ENCODE measurements at regions not wholly inside any gene's neighbourhood (a gene's known extent, or its start where the extent isn't known, plus 50 kb on each side); places are given as distances from the start of the nearest gene placed in this dataset.

DNA sequence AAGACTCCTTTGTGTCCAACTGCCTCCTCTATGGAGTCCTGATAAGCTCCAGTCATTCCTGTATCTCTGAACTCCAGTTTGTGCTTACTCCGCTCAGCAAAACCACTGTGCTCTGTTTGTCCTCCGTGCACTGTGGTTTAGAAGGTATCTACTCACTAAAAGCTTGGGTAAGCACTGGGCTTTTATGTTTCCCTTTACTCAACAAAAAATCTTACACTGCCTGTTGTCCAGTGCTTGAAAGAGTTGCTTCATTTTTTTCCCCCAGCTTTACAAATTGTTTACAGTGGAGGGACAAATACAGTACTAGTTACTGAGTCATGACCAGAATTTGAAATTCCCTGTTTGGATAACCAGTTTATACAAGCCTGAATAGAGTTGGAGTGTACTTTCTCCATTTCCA is 545.3 kb upstream of the FAT1 start:
- no peak overlapping the region for H3K27ac ChIP-seq (ENCODE audit: low read depth, low read length)
- no peaks in the 10 kb centered on the region for H4K20me1 ChIP-seq (replicated peaks in 1 of 2; ENCODE audit: control insufficient read depth in 1 of 2, insufficient read depth in 2 of 2, low read length in 2 of 2)
- no peak overlapping the region for H3K4me3 ChIP-seq (ENCODE audit: extremely low read depth in 1 of 4, insufficient read depth in 2 of 4, low read depth in 3 of 4, low read length in 4 of 4)
- H3K9ac ChIP-seq (replicated peaks in 1 of 4; ENCODE audit: extremely low read depth in 1 of 4, low read depth in 3 of 4, low read length in 3 of 4): no peak overlapping the region
- ChIA-PET POLR2A (ENCODE audit: partially characterized antibody) (no interaction called here), CTCF (ENCODE audit: partially characterized antibody) (no interaction called here)
- H3K27me3 ChIP-seq (replicated peaks in 1 of 4; ENCODE audit: control insufficient read depth in 3 of 4, extremely low read depth in 1 of 4, insufficient read depth in 3 of 4, low read length in 3 of 4): no peaks in the 10 kb centered on the region
- H3K14ac ChIP-seq (ENCODE audit: insufficient read length): no peak overlapping the region
- H4K91ac ChIP-seq (replicated peaks; ENCODE audit: insufficient read length, low read length): no peak overlapping the region
- no peak overlapping the region for H2BK12ac ChIP-seq (ENCODE audit: low read depth, low read length)
- no peak overlapping the region for H3K23ac ChIP-seq (ENCODE audit: insufficient read length)
- no peaks in the 10 kb centered on the region; the same call in 1 of the 2 replicates for H3K23me2 ChIP-seq (ENCODE audit: low read depth, low read length)
- no peaks in the 10 kb centered on the region for H3K36me3 ChIP-seq (ENCODE audit: control insufficient read depth in 2 of 4, insufficient read depth in 4 of 4, low read length in 3 of 4)
- no peak overlapping the region for H2BK5ac ChIP-seq (ENCODE audit: low read depth, low read length)
- no peak overlapping the region for H2AK5ac ChIP-seq (ENCODE audit: low read depth, low read length)
- H3K4me1 ChIP-seq (replicated peaks in 1 of 4; ENCODE audit: control insufficient read depth in 3 of 4, insufficient read depth in 4 of 4, low read length in 3 of 4): no peaks in the 10 kb centered on the region
- H2BK15ac ChIP-seq (ENCODE audit: low read length): no peak overlapping the region
- H4K8ac ChIP-seq (ENCODE audit: extremely low read depth, insufficient read depth, low read length): no peak overlapping the region
- H2AFZ ChIP-seq (ENCODE audit: low read length): no peak overlapping the region
- H2BK120ac ChIP-seq (replicated peaks; ENCODE audit: low read depth, low read length): no peak overlapping the region
- H3K56ac ChIP-seq (replicated peaks; ENCODE audit: insufficient read length, low read depth, low read length): no peak overlapping the region
- H2BK20ac ChIP-seq (ENCODE audit: low read length): no peak overlapping the region
- FAIRE-seq: no peak
- H4K5ac ChIP-seq (ENCODE audit: insufficient read length, low read depth, low read length): no peak overlapping the region
- H3K4me2 ChIP-seq (ENCODE audit: insufficient read depth in 1 of 2, low read depth in 2 of 2, low read length in 2 of 2): no peak overlapping the region
- H3K4ac ChIP-seq (replicated peaks; ENCODE audit: insufficient read length, low read depth, low read length): no peak overlapping the region
- no peak for DNase-seq (ENCODE audit: low read depth in 1 of 2, low spot score in 2 of 2)
- H3K79me1 ChIP-seq (ENCODE audit: low read depth, low read length): no peaks in the 10 kb centered on the region
- WGBS, 2 experiments (ENCODE audit: extremely low coverage in 1 of 2, insufficient coverage in 1 of 2, insufficient read length in 1 of 2, insufficient replicate concordance in 2 of 2, low coverage in 1 of 2, low lambda C conversion rate in 2 of 2, missing lambda C conversion rate in 1 of 2): 50% methylated on average over 2 of the region's 2 CpGs; no CpG with 5 or more reads in 1 of the 2 experiments
- H3K18ac ChIP-seq (ENCODE audit: extremely low read depth, low read length): no peak overlapping the region
- no peaks in the 10 kb centered on the region for H3K79me2 ChIP-seq (ENCODE audit: control insufficient read depth in 1 of 2, insufficient read depth in 2 of 2, low read length in 2 of 2)
- no peaks in the 10 kb centered on the region for H3K9me3 ChIP-seq (ENCODE audit: insufficient read depth in 2 of 2, low read depth in 1 of 2, low read length in 1 of 2)
- TF ChIP-seq, protein P1, sequence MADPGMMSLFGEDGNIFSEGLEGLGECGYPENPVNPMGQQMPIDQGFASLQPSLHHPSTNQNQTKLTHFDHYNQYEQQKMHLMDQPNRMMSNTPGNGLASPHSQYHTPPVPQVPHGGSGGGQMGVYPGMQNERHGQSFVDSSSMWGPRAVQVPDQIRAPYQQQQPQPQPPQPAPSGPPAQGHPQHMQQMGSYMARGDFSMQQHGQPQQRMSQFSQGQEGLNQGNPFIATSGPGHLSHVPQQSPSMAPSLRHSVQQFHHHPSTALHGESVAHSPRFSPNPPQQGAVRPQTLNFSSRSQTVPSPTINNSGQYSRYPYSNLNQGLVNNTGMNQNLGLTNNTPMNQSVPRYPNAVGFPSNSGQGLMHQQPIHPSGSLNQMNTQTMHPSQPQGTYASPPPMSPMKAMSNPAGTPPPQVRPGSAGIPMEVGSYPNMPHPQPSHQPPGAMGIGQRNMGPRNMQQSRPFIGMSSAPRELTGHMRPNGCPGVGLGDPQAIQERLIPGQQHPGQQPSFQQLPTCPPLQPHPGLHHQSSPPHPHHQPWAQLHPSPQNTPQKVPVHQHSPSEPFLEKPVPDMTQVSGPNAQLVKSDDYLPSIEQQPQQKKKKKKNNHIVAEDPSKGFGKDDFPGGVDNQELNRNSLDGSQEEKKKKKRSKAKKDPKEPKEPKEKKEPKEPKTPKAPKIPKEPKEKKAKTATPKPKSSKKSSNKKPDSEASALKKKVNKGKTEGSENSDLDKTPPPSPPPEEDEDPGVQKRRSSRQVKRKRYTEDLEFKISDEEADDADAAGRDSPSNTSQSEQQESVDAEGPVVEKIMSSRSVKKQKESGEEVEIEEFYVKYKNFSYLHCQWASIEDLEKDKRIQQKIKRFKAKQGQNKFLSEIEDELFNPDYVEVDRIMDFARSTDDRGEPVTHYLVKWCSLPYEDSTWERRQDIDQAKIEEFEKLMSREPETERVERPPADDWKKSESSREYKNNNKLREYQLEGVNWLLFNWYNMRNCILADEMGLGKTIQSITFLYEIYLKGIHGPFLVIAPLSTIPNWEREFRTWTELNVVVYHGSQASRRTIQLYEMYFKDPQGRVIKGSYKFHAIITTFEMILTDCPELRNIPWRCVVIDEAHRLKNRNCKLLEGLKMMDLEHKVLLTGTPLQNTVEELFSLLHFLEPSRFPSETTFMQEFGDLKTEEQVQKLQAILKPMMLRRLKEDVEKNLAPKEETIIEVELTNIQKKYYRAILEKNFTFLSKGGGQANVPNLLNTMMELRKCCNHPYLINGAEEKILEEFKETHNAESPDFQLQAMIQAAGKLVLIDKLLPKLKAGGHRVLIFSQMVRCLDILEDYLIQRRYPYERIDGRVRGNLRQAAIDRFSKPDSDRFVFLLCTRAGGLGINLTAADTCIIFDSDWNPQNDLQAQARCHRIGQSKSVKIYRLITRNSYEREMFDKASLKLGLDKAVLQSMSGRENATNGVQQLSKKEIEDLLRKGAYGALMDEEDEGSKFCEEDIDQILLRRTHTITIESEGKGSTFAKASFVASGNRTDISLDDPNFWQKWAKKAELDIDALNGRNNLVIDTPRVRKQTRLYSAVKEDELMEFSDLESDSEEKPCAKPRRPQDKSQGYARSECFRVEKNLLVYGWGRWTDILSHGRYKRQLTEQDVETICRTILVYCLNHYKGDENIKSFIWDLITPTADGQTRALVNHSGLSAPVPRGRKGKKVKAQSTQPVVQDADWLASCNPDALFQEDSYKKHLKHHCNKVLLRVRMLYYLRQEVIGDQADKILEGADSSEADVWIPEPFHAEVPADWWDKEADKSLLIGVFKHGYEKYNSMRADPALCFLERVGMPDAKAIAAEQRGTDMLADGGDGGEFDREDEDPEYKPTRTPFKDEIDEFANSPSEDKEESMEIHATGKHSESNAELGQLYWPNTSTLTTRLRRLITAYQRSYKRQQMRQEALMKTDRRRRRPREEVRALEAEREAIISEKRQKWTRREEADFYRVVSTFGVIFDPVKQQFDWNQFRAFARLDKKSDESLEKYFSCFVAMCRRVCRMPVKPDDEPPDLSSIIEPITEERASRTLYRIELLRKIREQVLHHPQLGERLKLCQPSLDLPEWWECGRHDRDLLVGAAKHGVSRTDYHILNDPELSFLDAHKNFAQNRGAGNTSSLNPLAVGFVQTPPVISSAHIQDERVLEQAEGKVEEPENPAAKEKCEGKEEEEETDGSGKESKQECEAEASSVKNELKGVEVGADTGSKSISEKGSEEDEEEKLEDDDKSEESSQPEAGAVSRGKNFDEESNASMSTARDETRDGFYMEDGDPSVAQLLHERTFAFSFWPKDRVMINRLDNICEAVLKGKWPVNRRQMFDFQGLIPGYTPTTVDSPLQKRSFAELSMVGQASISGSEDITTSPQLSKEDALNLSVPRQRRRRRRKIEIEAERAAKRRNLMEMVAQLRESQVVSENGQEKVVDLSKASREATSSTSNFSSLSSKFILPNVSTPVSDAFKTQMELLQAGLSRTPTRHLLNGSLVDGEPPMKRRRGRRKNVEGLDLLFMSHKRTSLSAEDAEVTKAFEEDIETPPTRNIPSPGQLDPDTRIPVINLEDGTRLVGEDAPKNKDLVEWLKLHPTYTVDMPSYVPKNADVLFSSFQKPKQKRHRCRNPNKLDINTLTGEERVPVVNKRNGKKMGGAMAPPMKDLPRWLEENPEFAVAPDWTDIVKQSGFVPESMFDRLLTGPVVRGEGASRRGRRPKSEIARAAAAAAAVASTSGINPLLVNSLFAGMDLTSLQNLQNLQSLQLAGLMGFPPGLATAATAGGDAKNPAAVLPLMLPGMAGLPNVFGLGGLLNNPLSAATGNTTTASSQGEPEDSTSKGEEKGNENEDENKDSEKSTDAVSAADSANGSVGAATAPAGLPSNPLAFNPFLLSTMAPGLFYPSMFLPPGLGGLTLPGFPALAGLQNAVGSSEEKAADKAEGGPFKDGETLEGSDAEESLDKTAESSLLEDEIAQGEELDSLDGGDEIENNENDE (IDR thresholded peaks at IDR 0.05; ENCODE audit: insufficient replicate concordance, low read length): no peak

All from H1 (cell line).